Liver (tissue), 8 donors: ENCODE measurements at regions not wholly inside any gene's neighbourhood (a gene's known extent, or its start where the extent isn't known, plus 50 kb on each side); places are given as distances from the start of the nearest gene placed in this dataset.

Source experiments
- DNase-seq: peaks from one replicate; pipeline ENCODE4 v3.0.0-alpha.2; 2017; ENCODE audit warnings: low spot score
- H3K27ac ChIP-seq, 2 donors: one replicate each; pipeline ENCODE4 v1.7.0; 2013; ENCODE audit warnings: inconsistent platforms in 2 of 2, low read length in 2 of 2, control low read depth in 1 of 2, low read depth in 1 of 2, mild to moderate bottlenecking in 1 of 2
- H3K27me3 ChIP-seq, 4 donors: one replicate each; pipeline versions ENCODE4 v1.6.1 to v1.7.0; 2013; ENCODE audit warnings: low read length in 3 of 4, inconsistent platforms in 1 of 4, mild to moderate bottlenecking in 1 of 4, moderate library complexity in 1 of 4; ENCODE audit not compliant: control insufficient read depth in 4 of 4, insufficient read depth in 4 of 4
- H3K36me3 ChIP-seq, 4 donors: one replicate each; pipeline versions ENCODE4 v1.6.1 to v1.7.0; 2013; ENCODE audit warnings: low read length in 3 of 4, mild to moderate bottlenecking in 3 of 4, low read depth in 1 of 4, moderate library complexity in 1 of 4; ENCODE audit not compliant: control insufficient read depth in 4 of 4, insufficient read depth in 3 of 4
- H3K4me1 ChIP-seq, 4 donors: one replicate each; pipeline versions ENCODE4 v1.6.1 to v1.7.0; 2013; ENCODE audit warnings: low read length in 3 of 4, mild to moderate bottlenecking in 3 of 4, moderate library complexity in 1 of 4; ENCODE audit not compliant: control insufficient read depth in 4 of 4, insufficient read depth in 4 of 4
- H3K4me3 ChIP-seq, 3 donors: one replicate each; pipeline versions ENCODE4 v1.6.1 to v1.7.0; 2013; ENCODE audit warnings: low read length in 3 of 3, control low read depth in 1 of 3, low read depth in 1 of 3, mild to moderate bottlenecking in 1 of 3
- H3K9ac ChIP-seq, 2 donors: one replicate each; pipeline ENCODE4 v1.7.0; 2013; ENCODE audit warnings: low read length in 2 of 2, mild to moderate bottlenecking in 2 of 2, moderate library complexity in 2 of 2, control low read depth in 1 of 2, low read depth in 1 of 2
- H3K9me3 ChIP-seq, 4 donors: one replicate each; pipeline versions ENCODE4 v1.6.1 to v1.7.0; 2013; ENCODE audit warnings: low read length in 3 of 4; ENCODE audit not compliant: control insufficient read depth in 4 of 4
- ATF3 ChIP-seq: IDR thresholded peaks from 2 replicates; pipeline ENCODE4 v1.6.1; 2016; ENCODE audit warnings: antibody characterized with exemption
- CTCF ChIP-seq: fragments of 150-350 bp; IDR thresholded peaks from 2 replicates; pipeline ENCODE4 v1.5.1; 2017; ENCODE audit warnings: improper control_type of control experiment, low read depth, low read length; ENCODE audit not compliant: missing input control
- EGR1 ChIP-seq, 2 donors: IDR thresholded peaks; 2 replicates each; pipeline ENCODE4 v1.6.1; 2016 to 2018; ENCODE audit warnings: antibody characterized with exemption in 2 of 2, low read depth in 2 of 2
- FOXA1 ChIP-seq: IDR thresholded peaks from 2 replicates; pipeline ENCODE4 v1.6.1; 2016; ENCODE audit warnings: antibody characterized with exemption
- GABPA ChIP-seq, 2 donors: IDR thresholded peaks in 1 of 2; conservative IDR thresholded peaks in 1 of 2; 2 replicates each; pipeline ENCODE4 v1.6.1; 2016; ENCODE audit warnings: antibody characterized with exemption in 2 of 2, mild to moderate bottlenecking in 1 of 2, moderate library complexity in 1 of 2
- HNF4A ChIP-seq, 2 donors: conservative IDR thresholded peaks; 2 replicates each; pipeline ENCODE4 v1.6.1; 2016; ENCODE audit warnings: antibody characterized with exemption in 2 of 2, mild to moderate bottlenecking in 2 of 2
- JUND ChIP-seq, 2 donors: IDR thresholded peaks; 2 replicates each; pipeline ENCODE4 v1.6.1; 2016; ENCODE audit warnings: antibody characterized with exemption in 2 of 2
- NR2F2 ChIP-seq: IDR thresholded peaks from 2 replicates; pipeline ENCODE4 v1.6.1; 2016; ENCODE audit warnings: antibody characterized with exemption
- RAD21 ChIP-seq, 2 donors: IDR thresholded peaks; 2 replicates each; pipeline ENCODE4 v1.6.1; 2016; ENCODE audit warnings: antibody characterized with exemption in 2 of 2, mild to moderate bottlenecking in 2 of 2
- REST ChIP-seq: IDR thresholded peaks from 2 replicates; pipeline ENCODE4 v1.6.1; 2016; ENCODE audit warnings: antibody characterized with exemption, mild to moderate bottlenecking
- SP1 ChIP-seq: IDR thresholded peaks from 2 replicates; pipeline ENCODE4 v1.6.1; 2018; ENCODE audit warnings: antibody characterized with exemption, mild to moderate bottlenecking
- TAF1 ChIP-seq: conservative IDR thresholded peaks from 2 replicates; pipeline ENCODE4 v1.6.1; 2016; ENCODE audit warnings: antibody characterized with exemption, mild to moderate bottlenecking
- YY1 ChIP-seq: IDR thresholded peaks from 2 replicates; pipeline ENCODE4 v1.6.1; 2016; ENCODE audit warnings: antibody characterized with exemption, mild to moderate bottlenecking
- ZBTB33 ChIP-seq: IDR thresholded peaks from 2 replicates; pipeline ENCODE4 v1.6.1; 2016; ENCODE audit warnings: antibody characterized with exemption
- WGBS: extraction: QIAGEN DNeasy Blood & Tissue Kit; methylation state at CpG from one replicate; pipeline ENCODE4 v1.1.7; 2013; 5-methylcytosine and 5-hydroxymethylcytosine counted together
- donor health status: healthy.
- donor health status: healthy.
- donor health status: healthy.
- donor health status: healthy.
- donor health status: healthy.

- Histone ChIP-seq H3K4me3 (no peak overlapping the region), H3K4me1 (no peaks in the 10 kb centered on the region), H3K9me3 (no peaks in the 10 kb centered on the region), H3K9ac (no peak overlapping the region), H3K27ac (no peak overlapping the region), H3K27me3 (no peaks in the 10 kb centered on the region), H3K36me3 (no peaks in the 10 kb centered on the region)
- DNase-seq: no peak
- TF ChIP-seq YY1: no peak
- TF ChIP-seq GABPA (IDR thresholded peaks at IDR 0.05 in 1 of 2, conservative IDR thresholded peaks at IDR 0.05 in 1 of 2): no peak
- TF ChIP-seq RAD21 (IDR thresholded peaks at IDR 0.05): no peak
- WGBS: 86% methylated on average over 1 of the region's 1 CpG
Observed at GRCh38 chr17:63156986-63157385, 191.0 kb downstream of the TANC2 start.

GRCh38 chr17:63162406-63163157 is 196.5 kb downstream of the TANC2 start:
- H3K4me3 ChIP-seq: no peak overlapping the region
- 87% methylated on average over 5 of the region's 5 CpGs for WGBS
- no peaks in the 10 kb centered on the region for H3K36me3 ChIP-seq
- H3K27ac ChIP-seq: no peak overlapping the region
- H3K9ac ChIP-seq: no peak overlapping the region
- no peaks in the 10 kb centered on the region for H3K9me3 ChIP-seq
- TF ChIP-seq RAD21 (IDR thresholded peaks at IDR 0.05) (no peak), GABPA (IDR thresholded peaks at IDR 0.05 in 1 of 2, conservative IDR thresholded peaks at IDR 0.05 in 1 of 2) (no peak), CTCF (no peak), SP1 (no peak), ZBTB33 (no peak)
- H3K27me3 ChIP-seq: no peaks in the 10 kb centered on the region
- H3K4me1 ChIP-seq: no peaks in the 10 kb centered on the region
- DNase-seq: no peak

- H3K4me3 ChIP-seq: no peak overlapping the region
- no peaks in the 10 kb centered on the region for H3K4me1 ChIP-seq
- H3K36me3 ChIP-seq: no peaks in the 10 kb centered on the region
- H3K9me3 ChIP-seq: no peaks in the 10 kb centered on the region
- no peak for DNase-seq
- H3K27ac ChIP-seq: no peak overlapping the region
- no peaks in the 10 kb centered on the region for H3K27me3 ChIP-seq
- 90% methylated on average over 1 of the region's 1 CpG for WGBS
- H3K9ac ChIP-seq: no peak overlapping the region
- TF ChIP-seq HNF4A (conservative IDR thresholded peaks at IDR 0.05): no peak
- TF ChIP-seq SP1: no peak
- TF ChIP-seq REST: no peak
- no peak for TF ChIP-seq ZBTB33
- TF ChIP-seq FOXA1: no peak
- TF ChIP-seq GABPA (IDR thresholded peaks at IDR 0.05 in 1 of 2, conservative IDR thresholded peaks at IDR 0.05 in 1 of 2): no peak
- TF ChIP-seq EGR1 (IDR thresholded peaks at IDR 0.05; ENCODE audit: low read depth in 2 of 2): no peak
- no peak for TF ChIP-seq TAF1
- no peak for TF ChIP-seq CTCF
- TF ChIP-seq NR2F2: no peak
- TF ChIP-seq ATF3: no peak
- no peak for TF ChIP-seq JUND (IDR thresholded peaks at IDR 0.05)
Observed at GRCh38 chr17:63163158-63163520, 197.1 kb downstream of the TANC2 start.
